GM23338 (cell line): ENCODE measurements at regions not wholly inside any gene's neighbourhood (a gene's known extent, or its start where the extent isn't known, plus 50 kb on each side); places are given as distances from the start of the nearest gene placed in this dataset.

Experiments used
- ATAC-seq: fragments of 200-7000 bp; cut with Tn5 transposase; 3 replicates; pipeline ENCODE4 v1.9.1; 2020
- DNase-seq: peaks from one replicate; pipeline ENCODE4 v3.0.0-alpha.2; 2015; ENCODE audit warnings: low spot score
- H2AFZ ChIP-seq: fragments of 200-600 bp; sonication (generic); 2 replicates; pipeline ENCODE4 v1.8.0; 2016; ENCODE audit warnings: antibody characterized with exemption, mild to moderate bottlenecking, moderate library complexity
- H3F3A ChIP-seq: fragments of 200-600 bp; sonication (generic); replicated peaks from 2 replicates; pipeline ENCODE4 v1.8.0; 2017; ENCODE audit warnings: antibody characterized with exemption, mixed run types, low read depth
- H3K27ac ChIP-seq: fragments of 200-600 bp; sonication (generic); 2 replicates; pipeline ENCODE4 v1.6.1; 2016; ENCODE audit warnings: low read depth
- H3K27me3 ChIP-seq: fragments of 200-600 bp; sonication (generic); 2 replicates; pipeline ENCODE4 v1.8.0; 2016; ENCODE audit warnings: mild to moderate bottlenecking, mixed run types, moderate library complexity; ENCODE audit not compliant: insufficient read depth
- H3K36me3 ChIP-seq: fragments of 200-600 bp; sonication (generic); 2 replicates; pipeline ENCODE4 v1.8.0; 2016; ENCODE audit warnings: mild to moderate bottlenecking; ENCODE audit not compliant: insufficient read depth
- H3K4me1 ChIP-seq: fragments of 200-600 bp; sonication (generic); 2 replicates; pipeline ENCODE4 v1.8.0; 2016; ENCODE audit warnings: mild to moderate bottlenecking, moderate library complexity; ENCODE audit not compliant: insufficient read depth
- H3K4me2 ChIP-seq: fragments of 200-600 bp; sonication (generic); 2 replicates; pipeline ENCODE4 v1.7.1; 2017; ENCODE audit warnings: mixed run types
- H3K4me3 ChIP-seq: fragments of 200-600 bp; sonication (generic); 2 replicates; pipeline ENCODE4 v1.6.1; 2016; ENCODE audit warnings: mixed run types
- H3K79me2 ChIP-seq: fragments of 200-600 bp; sonication (generic); replicated peaks from 2 replicates; pipeline ENCODE4 v1.8.0; 2017; ENCODE audit warnings: mild to moderate bottlenecking; ENCODE audit not compliant: insufficient read depth
- H3K9me2 ChIP-seq: fragments of 200-600 bp; sonication (generic); 2 replicates; pipeline ENCODE4 v1.8.0; 2017; ENCODE audit not compliant: insufficient read depth
- H4K20me1 ChIP-seq: fragments of 200-600 bp; sonication (generic); replicated peaks from 2 replicates; pipeline ENCODE4 v1.8.0; 2017; ENCODE audit warnings: mild to moderate bottlenecking; ENCODE audit not compliant: insufficient read depth
- H3K27ac Mint-ChIP-seq: 2 replicates; pipeline ENCODE4 v1.8.0; 2020; ENCODE audit warnings: inconsistent platforms, mild to moderate bottlenecking, moderate library complexity, mixed read lengths
- H3K27me3 Mint-ChIP-seq: 3 replicates; pipeline ENCODE4 v1.8.0; 2022; ENCODE audit warnings: low read depth, mild to moderate bottlenecking, moderate library complexity, mixed read lengths, inconsistent platforms; ENCODE audit not compliant: insufficient read depth, poor library complexity
- H3K36me3 Mint-ChIP-seq: 3 replicates; pipeline ENCODE4 v1.8.0; 2021; ENCODE audit warnings: low read depth, mild to moderate bottlenecking, inconsistent platforms, moderate library complexity, mixed read lengths
- H3K4me1 Mint-ChIP-seq: 3 replicates; pipeline ENCODE4 v1.8.0; 2020; ENCODE audit warnings: mild to moderate bottlenecking, inconsistent platforms, mixed read lengths
- H3K4me3 Mint-ChIP-seq: 3 replicates; pipeline ENCODE4 v1.8.0; 2021; ENCODE audit warnings: moderate library complexity, mild to moderate bottlenecking, inconsistent platforms, mixed read lengths
- H3K9me3 Mint-ChIP-seq: 3 replicates; pipeline ENCODE4 v1.8.0; 2020; ENCODE audit warnings: moderate library complexity, mild to moderate bottlenecking, inconsistent platforms, mixed read lengths
- CREB1 ChIP-seq: fragments of 250-450 bp; sonication (Bioruptor Pico); IDR thresholded peaks from 2 replicates; pipeline ENCODE4 v1.5.0; 2020; ENCODE audit warnings: low read depth, mild to moderate bottlenecking, moderate library complexity
- ETS1 ChIP-seq: IDR thresholded peaks from 2 replicates; pipeline ENCODE4 v1.6.1; 2016; ENCODE audit warnings: antibody characterized with exemption
- EZH2 ChIP-seq: fragments of 200-600 bp; sonication (generic); IDR thresholded peaks from one replicate; pipeline ENCODE4 v1.8.0; 2017; ENCODE audit warnings: antibody characterized with exemption, mild to moderate bottlenecking, low read depth; ENCODE audit not compliant: unreplicated experiment
- JUNB ChIP-seq: IDR thresholded peaks from one replicate; pipeline ENCODE4 v1.6.1; 2016; ENCODE audit warnings: antibody characterized with exemption; ENCODE audit not compliant: unreplicated experiment
- NANOG ChIP-seq: IDR thresholded peaks from 2 replicates; pipeline ENCODE4 v1.6.1; 2016; ENCODE audit warnings: antibody characterized with exemption, borderline replicate concordance
- REST ChIP-seq: IDR thresholded peaks from one replicate; pipeline ENCODE4 v1.6.1; 2018; ENCODE audit warnings: antibody characterized with exemption; ENCODE audit not compliant: unreplicated experiment
- STAT1 ChIP-seq: IDR thresholded peaks from one replicate; pipeline ENCODE4 v1.6.1; 2016; ENCODE audit warnings: antibody characterized with exemption; ENCODE audit not compliant: unreplicated experiment
- ZNF114 ChIP-seq: fragments of 250-450 bp; sonication (Bioruptor Pico); IDR thresholded peaks from 2 replicates; pipeline ENCODE4 v1.5.0; 2020; ENCODE audit warnings: mild to moderate bottlenecking, moderate library complexity
- ZNF331 ChIP-seq: fragments of 250-450 bp; sonication (Bioruptor Pico); IDR thresholded peaks from 2 replicates; pipeline ENCODE4 v1.5.0; 2020; ENCODE audit warnings: low read depth, mild to moderate bottlenecking, moderate library complexity
- ZNF462 ChIP-seq: fragments of 250-450 bp; sonication (Bioruptor Pico); IDR thresholded peaks from 2 replicates; pipeline ENCODE4 v1.5.0; 2020; ENCODE audit warnings: mild to moderate bottlenecking, moderate library complexity

GRCh38 chr16:87143661-87144121 is 173.5 kb downstream of the C16orf95 start:
- H3K4me3 ChIP-seq = no peak overlapping the region
- peaks cover 16% of the 10 kb centered on the region for H3K9me3 Mint-ChIP-seq
- peaks cover 3% of the 10 kb centered on the region; the same call in 2 of the 3 replicates for H3K36me3 Mint-ChIP-seq
- no peaks in the 10 kb centered on the region for H3K36me3 ChIP-seq
- H3K4me2 ChIP-seq = no peak overlapping the region
- no peaks in the 10 kb centered on the region for H4K20me1 ChIP-seq
- ATAC-seq = peak; percentile 94
- no peaks in the 10 kb centered on the region; the same call in 1 of the 2 replicates for H3K4me1 ChIP-seq
- peak; percentile 35 for DNase-seq
- no peaks in the 10 kb centered on the region for H3F3A ChIP-seq
- H3K9me2 ChIP-seq = no peaks in the 10 kb centered on the region
- H2AFZ ChIP-seq = peak overlapping the region; percentile 47; the same call in 1 of the 2 replicates
- no peak overlapping the region for H3K4me3 Mint-ChIP-seq
- TF ChIP-seq EZH2 (no peak), NANOG (no peak), CREB1 (CRISPR knock-in tag) (no peak), STAT1 (no peak), JUNB (no peak), ZNF462 (CRISPR knock-in tag) (no peak), ZNF331 (no peak), ZNF114 (CRISPR knock-in tag) (no peak), REST (no peak), ETS1 (no peak)
- H3K4me1 Mint-ChIP-seq = no peaks in the 10 kb centered on the region
- no peaks in the 10 kb centered on the region for H3K27me3 ChIP-seq
- H3K27me3 Mint-ChIP-seq = peaks cover 7% of the 10 kb centered on the region
- H3K27ac ChIP-seq = no peak overlapping the region
- H3K27ac Mint-ChIP-seq = no peak overlapping the region
- no peaks in the 10 kb centered on the region for H3K79me2 ChIP-seq
